Pancreas (tissue), 10 donors: ENCODE measurements at regions not wholly inside any gene's neighbourhood (a gene's known extent, or its start where the extent isn't known, plus 50 kb on each side); places are given as distances from the start of the nearest gene placed in this dataset.

Source experiments
- ATAC-seq, 4 donors: fragments of 200-7000 bp; cut with Tn5 transposase; one replicate each; pipeline versions ENCODE4 v1.8.0 to v1.9.1; 2020; ENCODE audit warnings: mild to moderate bottlenecking in 4 of 4, moderate library complexity in 4 of 4
- DNase-seq, 6 donors: peaks; one replicate each; pipeline ENCODE4 v3.0.0-alpha.2; 2020
- FAIRE-seq: peaks from 2 replicates; lab custom pipeline; 2012; peaks lifted over from hg19 to GRCh38; lab: Jason Lieb, UNC
- H3K27ac ChIP-seq, 4 donors: fragments of 200-600 bp; sonication (generic); 1 replicate in 3 of 4; 2 replicates in 1 of 4; pipeline versions ENCODE4 v1.5.0 to v1.8.0; 2020
- H3K27me3 ChIP-seq, 4 donors: fragments of 200-600 bp; one replicate each; pipeline ENCODE4 v1.8.0; 2021
- H3K36me3 ChIP-seq, 3 donors: fragments of 200-600 bp; sonication (generic) in 1 of 3; one replicate each; pipeline versions ENCODE4 v1.5.0 to v1.8.0; 2020 to 2021
- H3K4me1 ChIP-seq, 3 donors: fragments of 200-600 bp; one replicate each; pipeline ENCODE4 v1.8.0; 2021
- H3K4me3 ChIP-seq, 4 donors: fragments of 200-600 bp; sonication (generic) in 2 of 4; one replicate each; pipeline versions ENCODE4 v1.5.0 to v1.8.0; 2020 to 2021
- H3K9me3 ChIP-seq, 4 donors: fragments of 200-600 bp; one replicate each; pipeline ENCODE4 v1.8.0; 2021
- CTCF ChIP-seq, 4 donors: fragments of 200-600 bp; sonication (generic) in 3 of 4; IDR thresholded peaks; one replicate each; pipeline versions ENCODE4 v1.5.0 to v1.8.0; 2021; ENCODE audit warnings: antibody characterized with exemption in 4 of 4
- WGBS, 2 donors: extraction: QIAGEN DNeasy Blood & Tissue Kit; methylation state at CpG; one replicate each; pipeline ENCODE4 v1.1.7; 2013; 5-methylcytosine and 5-hydroxymethylcytosine counted together
- intact Hi-C, 3 donors: fragments of 100-400 bp; cut with DNase I; formaldehyde crosslinking; loops; one replicate each; pipeline versions ENCODE4 v1.11.1 to v1.14.2; 2022
- donor health status: healthy with polysubstance abuse.
- donor health status: DM: no; HTN: no; CAD: no; lungs with moderate emphysema.
- donor health status: DM: no; HTN: no; CAD: no.
- donor health status: control.
- donor health status: control.
- donor health status: Bipolar disorder and iron deficiency.
- donor health status: DM: yes; HTN: yes; CAD: no.
- donor health status: DM: no; HTN: no; CAD: no.
- donor health status: DM: no; HTN: no; CAD: no.
- donor health status: DM: yes; HTN: yes; CAD: no.

- ATAC-seq: peak; percentile 96 to 100 (median 98)
- DNase-seq: peak; percentile 59 to 77 (median 68)
- intact Hi-C loops: loop anchor here in 1 of 3 donors (10.0 kb wide), 1 partner anchor 62 kb away; no protein-coding TSS in a partner anchor
- no peak for FAIRE-seq
- Histone ChIP-seq H3K9me3 (no peaks in the 10 kb centered on the region), H3K36me3 (no peaks in the 10 kb centered on the region), H3K4me3 (no peak overlapping the region), H3K4me1 (no peaks in the 10 kb centered on the region), H3K27ac (no peak overlapping the region), H3K27me3 (no peaks in the 10 kb centered on the region)
- WGBS, 2 donors: 13 to 16% methylated on average over 3 of the region's 3 CpGs
- peak; percentile 25 to 49 (median 38) for TF ChIP-seq CTCF (IDR thresholded peaks at IDR 0.05)
Observed at GRCh38 chr3:28726840-28727239, 378.2 kb upstream of the AZI2 start.

GRCh38 chr3:28727307-28727706 lies 378.7 kb upstream of the AZI2 start:
- no peak overlapping the region for H3K4me3 ChIP-seq
- no peaks in the 10 kb centered on the region for H3K4me1 ChIP-seq
- H3K27ac ChIP-seq: no peak overlapping the region
- FAIRE-seq (no peak), DNase-seq (no peak), ATAC-seq (peak in 1 of 4 donors; percentile 48)
- no peak for TF ChIP-seq CTCF (IDR thresholded peaks at IDR 0.05)
- intact Hi-C loops: loop anchor here in 1 of 3 donors (10.0 kb wide), 1 partner anchor 63 kb away; no protein-coding TSS in a partner anchor
- H3K27me3 ChIP-seq: no peaks in the 10 kb centered on the region
- no peaks in the 10 kb centered on the region for H3K36me3 ChIP-seq
- no peaks in the 10 kb centered on the region for H3K9me3 ChIP-seq

GRCh38 chr3:28738425-28738824 lies 389.8 kb upstream of the AZI2 start:
- TF ChIP-seq CTCF (IDR thresholded peaks at IDR 0.05): no peak
- 56 to 62% methylated on average over 2 of the region's 2 CpGs for WGBS, 2 donors
- H3K4me3 ChIP-seq: no peak overlapping the region
- intact Hi-C loops: no loop called here
- H3K27ac ChIP-seq: no peak overlapping the region
- no peaks in the 10 kb centered on the region for H3K36me3 ChIP-seq
- no peaks in the 10 kb centered on the region for H3K9me3 ChIP-seq
- FAIRE-seq: no peak
- no peak for ATAC-seq
- H3K27me3 ChIP-seq: no peaks in the 10 kb centered on the region
- no peak for DNase-seq
- H3K4me1 ChIP-seq: peaks cover under 1 to 3% (median 3%) of the 10 kb centered on the region in 3 donors

- no peak overlapping the region for H3K4me3 ChIP-seq
- H3K27ac ChIP-seq: no peak overlapping the region
- ATAC-seq (no peak), DNase-seq (no peak), FAIRE-seq (no peak)
- no peak for TF ChIP-seq CTCF (IDR thresholded peaks at IDR 0.05)
- intact Hi-C loops: no loop called here
- H3K36me3 ChIP-seq: no peaks in the 10 kb centered on the region
- H3K4me1 ChIP-seq: peaks cover 6 to 14% (median 7%) of the 10 kb centered on the region in 3 donors
- H3K27me3 ChIP-seq: no peaks in the 10 kb centered on the region
- WGBS, 2 donors: 92 to 94% methylated on average over 1 of the region's 1 CpG
- H3K9me3 ChIP-seq: no peaks in the 10 kb centered on the region
Observed at GRCh38 chr3:28739647-28740046, 391.0 kb upstream of the AZI2 start.

- intact Hi-C loops: no loop called here
- TF ChIP-seq CTCF (IDR thresholded peaks at IDR 0.05): no peak
- DNase-seq (no peak), ATAC-seq (no peak), FAIRE-seq (no peak)
- Histone ChIP-seq H3K27ac (peak overlapping the region in 1 of 4 donors; percentile 27), H3K4me3 (no peak overlapping the region), H3K4me1 (peaks cover 6 to 22% (median 7%) of the 10 kb centered on the region in 3 donors), H3K27me3 (no peaks in the 10 kb centered on the region), H3K9me3 (no peaks in the 10 kb centered on the region), H3K36me3 (no peaks in the 10 kb centered on the region)
- WGBS, 2 donors: 96 to 98% methylated on average over 2 of the region's 2 CpGs
Observed at GRCh38 chr3:28743271-28743670, 394.6 kb upstream of the AZI2 start.
